Panc1 (cell line): ENCODE measurements at regions not wholly inside any gene's neighbourhood (a gene's known extent, or its start where the extent isn't known, plus 50 kb on each side); places are given as distances from the start of the nearest gene placed in this dataset.

ENCODE experiments used
- ATAC-seq: fragments of 200-7000 bp; cut with Tn5 transposase; 2 replicates; pipeline ENCODE4 v1.9.1; 2020; ENCODE audit warnings: mild to moderate bottlenecking, moderate library complexity
- BruUV-seq: library from RNA; stranded (reverse); fragments of 400-500 nt; replicated peaks from 2 replicates; lab custom pipeline; 2021; lab: Mats Ljungman, UMichigan
- CTCF ChIA-PET: fragments of 300-600 bp; sonication (Branson Sonifier 250); formaldehyde crosslinking; loops from one replicate; lab custom pipeline; 2022; ENCODE audit warnings: antibody characterized with exemption; lab: Charles Lee
- POLR2A ChIA-PET: fragments of 300-600 bp; sonication (Branson Sonifier 250); formaldehyde crosslinking; loops from one replicate; lab custom pipeline; 2022; ENCODE audit warnings: antibody characterized with exemption; lab: Charles Lee
- DNase-seq: peaks from one replicate; pipeline ENCODE4 v3.0.0-alpha.2; 2010; ENCODE audit warnings: low read depth, low spot score
- H3K27ac ChIP-seq: 2 replicates; pipeline ENCODE4 v1.5.1; 2011; ENCODE audit warnings: mild to moderate bottlenecking, low read length, inconsistent platforms
- H3K27me3 ChIP-seq: fragments of 200-500 bp; sonication (Bioruptor generic); 2 replicates; pipeline ENCODE4 v1.6.0; 2014; ENCODE audit warnings: low read length, inconsistent platforms; ENCODE audit not compliant: control insufficient read depth, insufficient read depth
- H3K36me3 ChIP-seq: fragments of 200-500 bp; sonication (Bioruptor generic); 2 replicates; pipeline ENCODE4 v1.5.1; 2014; ENCODE audit warnings: inconsistent platforms, mild to moderate bottlenecking, low read length, moderate library complexity; ENCODE audit not compliant: control insufficient read depth, insufficient read depth
- H3K4me1 ChIP-seq: 2 replicates; pipeline ENCODE4 v1.5.1; 2011; ENCODE audit warnings: inconsistent platforms, mild to moderate bottlenecking, low read length, moderate library complexity; ENCODE audit not compliant: control insufficient read depth, insufficient read depth
- H3K4me3 ChIP-seq, 2 experiments: 2 replicates each; pipeline ENCODE4 v1.5.1; 2011 to 2012; ENCODE audit warnings: low read depth in 2 of 2, low read length in 2 of 2, mild to moderate bottlenecking in 2 of 2, inconsistent platforms in 1 of 2, moderate library complexity in 1 of 2
- H3K9me3 ChIP-seq: fragments of 200-500 bp; sonication (Bioruptor generic); 2 replicates; pipeline ENCODE4 v1.5.1; 2014; ENCODE audit warnings: low read depth, mild to moderate bottlenecking, inconsistent platforms, low read length, moderate library complexity; ENCODE audit not compliant: control insufficient read depth, insufficient read depth
- POLR2AphosphoS5 ChIP-seq: IDR thresholded peaks from 2 replicates; pipeline ENCODE4 v1.6.1; 2012; ENCODE audit warnings: mild to moderate bottlenecking, low read depth, low read length, moderate library complexity
- REST ChIP-seq, 2 experiments: IDR thresholded peaks; 2 replicates each; pipeline ENCODE4 v1.6.1; 2011 to 2012; ENCODE audit warnings: low read depth in 2 of 2, control low read depth in 1 of 2, low read length in 1 of 2, mild to moderate bottlenecking in 1 of 2, moderate library complexity in 1 of 2; ENCODE audit not compliant: insufficient read depth in 1 of 2
- SIN3A ChIP-seq: IDR thresholded peaks from 2 replicates; pipeline ENCODE4 v1.6.1; 2012; ENCODE audit warnings: low read depth, mild to moderate bottlenecking, low read length, moderate library complexity, borderline replicate concordance; ENCODE audit not compliant: insufficient read depth
- TCF7L2 ChIP-seq: IDR thresholded peaks from 2 replicates; pipeline ENCODE4 v1.6.1; 2011; ENCODE audit warnings: mild to moderate bottlenecking, low read depth, low read length, inconsistent platforms
- in situ Hi-C: cut with HindIII; loops from 2 replicates; pipeline ENCODE4 v1.10.0; 2016; ENCODE audit warnings: low sequenced_read_pairs, low pct_unique_long_range_greater_than_20kb
- intact Hi-C: fragments of 100-400 bp; cut with micrococcal nuclease; formaldehyde crosslinking; loops from one replicate; pipeline ENCODE4 v1.10.0; 2022; ENCODE audit not compliant: unreplicated experiment
- TF ChIP-seq, protein P1 (sequence below): fragments of 450-650 bp; IDR thresholded peaks from 2 replicates; pipeline ENCODE4 v1.5.1; 2017; ENCODE audit warnings: mild to moderate bottlenecking

- Histone ChIP-seq H3K27me3 (no peaks in the 10 kb centered on the region), H3K4me1 (no peaks in the 10 kb centered on the region), H3K27ac (no peak overlapping the region), H3K4me3 (no peak overlapping the region), H3K9me3 (no peaks in the 10 kb centered on the region), H3K36me3 (no peaks in the 10 kb centered on the region)
- BruUV-seq, result no TSS peak
- ChIA-PET CTCF (no interaction called here), POLR2A (no interaction called here)
- DNase-seq (no peak), ATAC-seq (no peak)
- in situ Hi-C loops, result no loop called here
- TF ChIP-seq, protein P1, sequence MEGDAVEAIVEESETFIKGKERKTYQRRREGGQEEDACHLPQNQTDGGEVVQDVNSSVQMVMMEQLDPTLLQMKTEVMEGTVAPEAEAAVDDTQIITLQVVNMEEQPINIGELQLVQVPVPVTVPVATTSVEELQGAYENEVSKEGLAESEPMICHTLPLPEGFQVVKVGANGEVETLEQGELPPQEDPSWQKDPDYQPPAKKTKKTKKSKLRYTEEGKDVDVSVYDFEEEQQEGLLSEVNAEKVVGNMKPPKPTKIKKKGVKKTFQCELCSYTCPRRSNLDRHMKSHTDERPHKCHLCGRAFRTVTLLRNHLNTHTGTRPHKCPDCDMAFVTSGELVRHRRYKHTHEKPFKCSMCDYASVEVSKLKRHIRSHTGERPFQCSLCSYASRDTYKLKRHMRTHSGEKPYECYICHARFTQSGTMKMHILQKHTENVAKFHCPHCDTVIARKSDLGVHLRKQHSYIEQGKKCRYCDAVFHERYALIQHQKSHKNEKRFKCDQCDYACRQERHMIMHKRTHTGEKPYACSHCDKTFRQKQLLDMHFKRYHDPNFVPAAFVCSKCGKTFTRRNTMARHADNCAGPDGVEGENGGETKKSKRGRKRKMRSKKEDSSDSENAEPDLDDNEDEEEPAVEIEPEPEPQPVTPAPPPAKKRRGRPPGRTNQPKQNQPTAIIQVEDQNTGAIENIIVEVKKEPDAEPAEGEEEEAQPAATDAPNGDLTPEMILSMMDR, result no peak
- no peak for TF ChIP-seq SIN3A
- intact Hi-C loops, result no loop called here
These were observed 166.8 kb upstream of the COL8A1 start for GRCh38 chr3:99471353-99472323.

DNA sequence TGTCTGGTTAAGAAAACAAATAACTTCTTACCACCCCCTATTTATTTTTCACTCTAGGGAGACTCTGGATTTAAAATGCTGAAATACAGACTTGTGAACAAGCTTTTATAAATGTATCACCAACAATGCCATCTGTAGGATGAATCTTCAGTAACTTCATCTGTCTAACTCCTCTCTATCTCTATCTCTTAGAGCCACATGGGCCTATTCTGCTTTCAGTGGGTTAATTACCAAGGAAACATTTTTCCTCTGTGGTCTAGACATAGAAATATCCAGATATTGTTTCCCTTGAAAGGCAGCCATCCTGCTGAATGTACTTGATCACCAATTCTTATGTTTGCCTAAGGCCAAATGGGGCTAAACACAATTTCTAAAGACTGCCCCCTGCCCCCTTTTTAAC, 167.6 kb upstream of the COL8A1 start:
- BruUV-seq, result no TSS peak
- intact Hi-C loops, result no loop called here
- Histone ChIP-seq H3K4me1 (no peaks in the 10 kb centered on the region), H3K27me3 (no peaks in the 10 kb centered on the region), H3K9me3 (no peaks in the 10 kb centered on the region), H3K4me3 (no peak overlapping the region), H3K27ac (no peak overlapping the region), H3K36me3 (no peaks in the 10 kb centered on the region)
- in situ Hi-C loops, result no loop called here
- no peak for TF ChIP-seq TCF7L2
- no peak for TF ChIP-seq REST (IDR thresholded peaks at IDR 0.05; ENCODE audit: insufficient read depth in 1 of 2, low read depth in 2 of 2, low read length in 1 of 2)
- TF ChIP-seq POLR2AphosphoS5, result no peak
- TF ChIP-seq, protein P1, result no peak
- no peak for TF ChIP-seq SIN3A
- DNase-seq, result no peak
- ATAC-seq, result no peak
- POLR2A ChIA-PET, result no interaction called here
- CTCF ChIA-PET, result no interaction called here
